Neural cell (in vitro differentiated cells): ENCODE measurements at regions not wholly inside any gene's neighbourhood (a gene's known extent, or its start where the extent isn't known, plus 50 kb on each side); places are given as distances from the start of the nearest gene placed in this dataset.

Experiments used
- H2AFZ ChIP-seq: fragments of 200-600, 300-800 bp; sonication (generic), shearing (Covaris generic); 2 replicates; pipeline ENCODE4 v1.6.0; 2014; ENCODE audit warnings: low read depth, mild to moderate bottlenecking, antibody characterized with exemption, low read length, moderate library complexity
- H3F3A ChIP-seq: fragments of 200-600 bp; shearing (Covaris generic); 2 replicates; pipeline ENCODE4 v1.6.1; 2016; ENCODE audit warnings: mild to moderate bottlenecking, moderate library complexity, mixed read lengths, antibody characterized with exemption, low read length; ENCODE audit not compliant: insufficient read depth, poor library complexity, severe bottlenecking
- H3K27ac ChIP-seq: fragments of 200-600, 300-800 bp; sonication (generic), shearing (Covaris generic); 2 replicates; pipeline ENCODE4 v1.5.1; 2014; ENCODE audit warnings: mild to moderate bottlenecking, low read length, moderate library complexity
- H3K27me3 ChIP-seq: fragments of 300-800, 200-600 bp; sonication (generic), shearing (Covaris generic); 2 replicates; pipeline ENCODE4 v1.6.0; 2014; ENCODE audit warnings: mild to moderate bottlenecking, low read depth, low read length, moderate library complexity; ENCODE audit not compliant: insufficient read depth
- H3K36me3 ChIP-seq: fragments of 300-800, 200-600 bp; sonication (generic), shearing (Covaris generic); 2 replicates; pipeline ENCODE4 v1.5.1; 2014; ENCODE audit warnings: mild to moderate bottlenecking, antibody characterized with exemption, low read length, moderate library complexity; ENCODE audit not compliant: insufficient read depth
- H3K4me2 ChIP-seq: fragments of 300-800, 200-600 bp; sonication (generic), shearing (Covaris generic); 2 replicates; pipeline ENCODE4 v1.6.0; 2014; ENCODE audit warnings: mild to moderate bottlenecking, low read length
- H3K4me3 ChIP-seq: fragments of 300-800, 200-600 bp; sonication (generic), shearing (Covaris generic); 2 replicates; pipeline ENCODE4 v1.5.1; 2014; ENCODE audit warnings: mild to moderate bottlenecking, low read length, moderate library complexity
- H3K79me2 ChIP-seq: fragments of 200-600 bp; shearing (Covaris generic); replicated peaks from 2 replicates; pipeline ENCODE4 v1.6.0; 2014; ENCODE audit warnings: mild to moderate bottlenecking, low read length, moderate library complexity; ENCODE audit not compliant: insufficient read depth
- H3K9ac ChIP-seq: fragments of 300-800, 200-600 bp; sonication (generic), shearing (Covaris generic); 2 replicates; pipeline ENCODE4 v1.6.1; 2016; ENCODE audit warnings: mild to moderate bottlenecking, low read length, mixed read lengths
- H3K9me2 ChIP-seq: fragments of 200-600 bp; shearing (Covaris generic); 2 replicates; pipeline ENCODE4 v1.6.1; 2016; ENCODE audit warnings: mild to moderate bottlenecking, low read length, mixed read lengths; ENCODE audit not compliant: insufficient read depth
- H3K9me3 ChIP-seq: fragments of 200-600, 300-800 bp; sonication (generic), shearing (Covaris generic); 2 replicates; pipeline ENCODE4 v1.6.1; 2016; ENCODE audit warnings: mild to moderate bottlenecking, mixed run types, low read length, moderate library complexity, mixed read lengths
- H4K20me1 ChIP-seq: fragments of 200-600 bp; shearing (Covaris generic); 2 replicates; pipeline ENCODE4 v1.6.1; 2016; ENCODE audit warnings: mild to moderate bottlenecking, mixed run types; ENCODE audit not compliant: insufficient read depth
- EP300 ChIP-seq: fragments of 450-650 bp; conservative IDR thresholded peaks from 2 replicates; pipeline ENCODE4 v1.6.1; 2014; ENCODE audit warnings: antibody characterized with exemption, mild to moderate bottlenecking, moderate library complexity; ENCODE audit not compliant: poor library complexity, severe bottlenecking
- EZH2 ChIP-seq: fragments of 200-600, 300-800 bp; shearing (Covaris generic), sonication (generic); IDR thresholded peaks from 2 replicates; pipeline ENCODE4 v1.6.1; 2014; ENCODE audit warnings: antibody characterized with exemption, low read length, borderline replicate concordance, mild to moderate bottlenecking; ENCODE audit not compliant: insufficient read depth, poor library complexity, severe bottlenecking
- MXI1 ChIP-seq: fragments of 450-650 bp; conservative IDR thresholded peaks from 2 replicates; pipeline ENCODE4 v1.6.1; 2014; ENCODE audit warnings: antibody characterized with exemption, mild to moderate bottlenecking; ENCODE audit not compliant: poor library complexity, severe bottlenecking
- POLR2AphosphoS5 ChIP-seq: IDR thresholded peaks from 2 replicates; pipeline ENCODE4 v1.6.1; 2012
- RAD21 ChIP-seq: fragments of 450-650 bp; conservative IDR thresholded peaks from 2 replicates; pipeline ENCODE4 v1.6.1; 2014; ENCODE audit warnings: antibody characterized with exemption, mild to moderate bottlenecking, moderate library complexity
- SMC3 ChIP-seq: fragments of 450-650 bp; conservative IDR thresholded peaks from 2 replicates; pipeline ENCODE4 v1.6.1; 2014; ENCODE audit warnings: antibody characterized with exemption, mild to moderate bottlenecking, moderate library complexity; ENCODE audit not compliant: poor library complexity
- TAF1 ChIP-seq: IDR thresholded peaks from 2 replicates; pipeline ENCODE4 v1.6.1; 2012; ENCODE audit warnings: low read depth
- TF ChIP-seq, protein P1 (sequence below): IDR thresholded peaks from 2 replicates; pipeline ENCODE4 v1.6.1; 2012; ENCODE audit warnings: borderline replicate concordance
- TF ChIP-seq, protein P2 (sequence below): fragments of 450-650 bp; IDR thresholded peaks from 2 replicates; pipeline ENCODE4 v1.5.1; 2014; ENCODE audit warnings: antibody characterized with exemption, mild to moderate bottlenecking, moderate library complexity; ENCODE audit not compliant: poor library complexity, severe bottlenecking

DNA sequence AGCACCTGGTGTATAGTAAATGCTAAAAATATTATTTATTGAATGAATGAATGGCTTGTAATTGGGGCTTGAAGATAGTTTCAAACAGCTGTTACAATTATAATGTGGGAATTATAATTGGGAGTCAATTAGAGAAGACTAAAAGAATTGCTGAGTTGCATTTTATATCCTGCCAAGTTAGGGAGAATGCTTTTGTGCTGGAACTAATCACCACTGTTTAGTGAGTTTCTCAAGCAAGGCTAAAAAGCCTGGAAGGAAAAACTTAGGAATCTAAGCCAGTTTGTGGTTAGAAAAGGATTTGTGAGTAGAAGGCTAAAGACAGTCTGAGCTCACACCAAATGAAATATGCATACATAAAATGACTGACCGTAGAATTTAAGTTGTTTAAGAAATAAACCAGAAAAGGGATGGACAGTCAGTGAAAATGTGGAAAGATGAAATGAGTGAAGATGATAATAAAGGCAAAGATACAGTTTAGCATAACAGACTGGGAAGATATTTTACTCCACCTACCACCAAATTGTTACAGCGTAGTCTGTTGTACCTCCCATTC is 647.7 kb upstream of the FSHR start:
- H3K36me3 ChIP-seq: no peaks in the 10 kb centered on the region
- H3K4me2 ChIP-seq: no peak overlapping the region
- no peak overlapping the region for H2AFZ ChIP-seq
- no peaks in the 10 kb centered on the region for H3K79me2 ChIP-seq
- H3K4me3 ChIP-seq: no peak overlapping the region
- no peaks in the 10 kb centered on the region for H4K20me1 ChIP-seq
- H3K27me3 ChIP-seq: no peaks in the 10 kb centered on the region
- H3K9ac ChIP-seq: no peak overlapping the region
- H3F3A ChIP-seq: no peaks in the 10 kb centered on the region
- no peaks in the 10 kb centered on the region for H3K9me3 ChIP-seq
- H3K27ac ChIP-seq: no peak overlapping the region
- H3K9me2 ChIP-seq: no peaks in the 10 kb centered on the region
- TF ChIP-seq TAF1 (no peak), MXI1 (no peak), EP300 (no peak)
- TF ChIP-seq, protein P1, sequence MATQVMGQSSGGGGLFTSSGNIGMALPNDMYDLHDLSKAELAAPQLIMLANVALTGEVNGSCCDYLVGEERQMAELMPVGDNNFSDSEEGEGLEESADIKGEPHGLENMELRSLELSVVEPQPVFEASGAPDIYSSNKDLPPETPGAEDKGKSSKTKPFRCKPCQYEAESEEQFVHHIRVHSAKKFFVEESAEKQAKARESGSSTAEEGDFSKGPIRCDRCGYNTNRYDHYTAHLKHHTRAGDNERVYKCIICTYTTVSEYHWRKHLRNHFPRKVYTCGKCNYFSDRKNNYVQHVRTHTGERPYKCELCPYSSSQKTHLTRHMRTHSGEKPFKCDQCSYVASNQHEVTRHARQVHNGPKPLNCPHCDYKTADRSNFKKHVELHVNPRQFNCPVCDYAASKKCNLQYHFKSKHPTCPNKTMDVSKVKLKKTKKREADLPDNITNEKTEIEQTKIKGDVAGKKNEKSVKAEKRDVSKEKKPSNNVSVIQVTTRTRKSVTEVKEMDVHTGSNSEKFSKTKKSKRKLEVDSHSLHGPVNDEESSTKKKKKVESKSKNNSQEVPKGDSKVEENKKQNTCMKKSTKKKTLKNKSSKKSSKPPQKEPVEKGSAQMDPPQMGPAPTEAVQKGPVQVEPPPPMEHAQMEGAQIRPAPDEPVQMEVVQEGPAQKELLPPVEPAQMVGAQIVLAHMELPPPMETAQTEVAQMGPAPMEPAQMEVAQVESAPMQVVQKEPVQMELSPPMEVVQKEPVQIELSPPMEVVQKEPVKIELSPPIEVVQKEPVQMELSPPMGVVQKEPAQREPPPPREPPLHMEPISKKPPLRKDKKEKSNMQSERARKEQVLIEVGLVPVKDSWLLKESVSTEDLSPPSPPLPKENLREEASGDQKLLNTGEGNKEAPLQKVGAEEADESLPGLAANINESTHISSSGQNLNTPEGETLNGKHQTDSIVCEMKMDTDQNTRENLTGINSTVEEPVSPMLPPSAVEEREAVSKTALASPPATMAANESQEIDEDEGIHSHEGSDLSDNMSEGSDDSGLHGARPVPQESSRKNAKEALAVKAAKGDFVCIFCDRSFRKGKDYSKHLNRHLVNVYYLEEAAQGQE: no peak
- TF ChIP-seq, protein P2, sequence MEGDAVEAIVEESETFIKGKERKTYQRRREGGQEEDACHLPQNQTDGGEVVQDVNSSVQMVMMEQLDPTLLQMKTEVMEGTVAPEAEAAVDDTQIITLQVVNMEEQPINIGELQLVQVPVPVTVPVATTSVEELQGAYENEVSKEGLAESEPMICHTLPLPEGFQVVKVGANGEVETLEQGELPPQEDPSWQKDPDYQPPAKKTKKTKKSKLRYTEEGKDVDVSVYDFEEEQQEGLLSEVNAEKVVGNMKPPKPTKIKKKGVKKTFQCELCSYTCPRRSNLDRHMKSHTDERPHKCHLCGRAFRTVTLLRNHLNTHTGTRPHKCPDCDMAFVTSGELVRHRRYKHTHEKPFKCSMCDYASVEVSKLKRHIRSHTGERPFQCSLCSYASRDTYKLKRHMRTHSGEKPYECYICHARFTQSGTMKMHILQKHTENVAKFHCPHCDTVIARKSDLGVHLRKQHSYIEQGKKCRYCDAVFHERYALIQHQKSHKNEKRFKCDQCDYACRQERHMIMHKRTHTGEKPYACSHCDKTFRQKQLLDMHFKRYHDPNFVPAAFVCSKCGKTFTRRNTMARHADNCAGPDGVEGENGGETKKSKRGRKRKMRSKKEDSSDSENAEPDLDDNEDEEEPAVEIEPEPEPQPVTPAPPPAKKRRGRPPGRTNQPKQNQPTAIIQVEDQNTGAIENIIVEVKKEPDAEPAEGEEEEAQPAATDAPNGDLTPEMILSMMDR: no peak

DNA sequence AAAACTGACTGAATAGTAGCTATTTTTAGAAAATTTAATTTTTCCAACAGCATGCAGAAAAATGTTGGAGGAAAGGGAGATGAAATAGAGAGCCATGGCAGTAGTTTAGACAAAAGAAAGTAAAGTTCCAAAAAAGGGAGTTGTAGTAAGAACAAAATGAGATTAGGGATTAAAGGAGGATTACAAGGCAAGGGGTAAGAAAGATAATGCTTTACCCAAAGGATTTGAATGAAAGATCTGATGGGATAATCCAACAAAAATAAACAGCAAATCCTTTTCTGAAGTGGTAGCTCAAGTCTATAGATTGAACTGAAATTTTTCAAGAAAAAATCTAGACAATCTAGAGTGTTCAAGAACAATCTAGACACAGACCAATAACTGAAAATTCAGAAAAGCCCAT is 644.3 kb upstream of the FSHR start:
- Histone ChIP-seq H3K4me2 (no peak overlapping the region), H3K27me3 (no peaks in the 10 kb centered on the region), H3K9ac (no peak overlapping the region), H3K79me2 (no peaks in the 10 kb centered on the region), H3K9me2 (no peaks in the 10 kb centered on the region), H4K20me1 (no peaks in the 10 kb centered on the region), H2AFZ (no peak overlapping the region), H3K9me3 (no peaks in the 10 kb centered on the region), H3K27ac (no peak overlapping the region), H3K4me3 (no peak overlapping the region), H3F3A (no peaks in the 10 kb centered on the region), H3K36me3 (no peaks in the 10 kb centered on the region)
- TF ChIP-seq SMC3: no peak
- TF ChIP-seq EP300: no peak
- no peak for TF ChIP-seq EZH2
- TF ChIP-seq POLR2AphosphoS5: no peak
- TF ChIP-seq, protein P1: no peak
- TF ChIP-seq, protein P2: no peak
- no peak for TF ChIP-seq TAF1
- TF ChIP-seq MXI1: no peak
- TF ChIP-seq RAD21: no peak
